Astrocyte (in vitro differentiated cells and primary cell): ENCODE measurements at regions not wholly inside any gene's neighbourhood (a gene's known extent, or its start where the extent isn't known, plus 50 kb on each side); places are given as distances from the start of the nearest gene placed in this dataset.

Experiments used
- EZH2 ChIP-seq: IDR thresholded peaks from 2 replicates; pipeline ENCODE4 v1.6.1; 2012; ENCODE audit warnings: mild to moderate bottlenecking, low read length, inconsistent platforms; ENCODE audit not compliant: insufficient read depth
- TF ChIP-seq, protein P1 (sequence below): IDR thresholded peaks from 2 replicates; pipeline ENCODE4 v1.5.1; 2011; ENCODE audit warnings: low read depth, mild to moderate bottlenecking, inconsistent platforms, low read length, moderate library complexity; ENCODE audit not compliant: insufficient read depth

DNA sequence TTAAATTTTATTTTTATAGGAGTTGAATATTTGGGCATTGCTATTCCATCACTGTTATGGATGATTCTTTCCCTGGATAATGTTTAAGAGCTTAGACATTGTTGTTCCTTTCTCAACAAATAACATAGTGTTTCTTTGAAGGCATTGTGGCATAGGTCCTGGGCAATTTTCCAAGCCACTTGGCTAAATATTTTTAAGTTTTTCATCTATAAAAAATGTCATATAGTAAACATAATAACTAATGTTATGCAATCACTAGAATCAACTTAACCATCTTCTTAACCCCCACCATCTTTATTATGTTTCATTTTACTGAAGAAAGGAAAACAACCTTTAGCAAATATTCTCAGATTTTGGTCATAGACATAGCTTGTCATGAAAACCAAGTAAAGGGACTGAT lies 600.6 kb upstream of the LMO3 start:
- TF ChIP-seq, protein P1, sequence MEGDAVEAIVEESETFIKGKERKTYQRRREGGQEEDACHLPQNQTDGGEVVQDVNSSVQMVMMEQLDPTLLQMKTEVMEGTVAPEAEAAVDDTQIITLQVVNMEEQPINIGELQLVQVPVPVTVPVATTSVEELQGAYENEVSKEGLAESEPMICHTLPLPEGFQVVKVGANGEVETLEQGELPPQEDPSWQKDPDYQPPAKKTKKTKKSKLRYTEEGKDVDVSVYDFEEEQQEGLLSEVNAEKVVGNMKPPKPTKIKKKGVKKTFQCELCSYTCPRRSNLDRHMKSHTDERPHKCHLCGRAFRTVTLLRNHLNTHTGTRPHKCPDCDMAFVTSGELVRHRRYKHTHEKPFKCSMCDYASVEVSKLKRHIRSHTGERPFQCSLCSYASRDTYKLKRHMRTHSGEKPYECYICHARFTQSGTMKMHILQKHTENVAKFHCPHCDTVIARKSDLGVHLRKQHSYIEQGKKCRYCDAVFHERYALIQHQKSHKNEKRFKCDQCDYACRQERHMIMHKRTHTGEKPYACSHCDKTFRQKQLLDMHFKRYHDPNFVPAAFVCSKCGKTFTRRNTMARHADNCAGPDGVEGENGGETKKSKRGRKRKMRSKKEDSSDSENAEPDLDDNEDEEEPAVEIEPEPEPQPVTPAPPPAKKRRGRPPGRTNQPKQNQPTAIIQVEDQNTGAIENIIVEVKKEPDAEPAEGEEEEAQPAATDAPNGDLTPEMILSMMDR = no peak
- TF ChIP-seq EZH2 = no peak
